HG03103 (cell line): ENCODE measurements at regions not wholly inside any gene's neighbourhood (a gene's known extent, or its start where the extent isn't known, plus 50 kb on each side); places are given as distances from the start of the nearest gene placed in this dataset.
"Not testable (repeated sequence)": the region's sequence is repeated elsewhere in the genome, so short reads cannot be mapped to it uniquely, and the experiment has no call there.

ENCODE experiments used
- ATAC-seq: cut with Tn5 transposase; IDR thresholded peaks from one replicate; pipeline ENCODE4 v1.9.1; 2021; ENCODE audit warnings: low read depth; ENCODE audit not compliant: unreplicated experiment

DNA sequence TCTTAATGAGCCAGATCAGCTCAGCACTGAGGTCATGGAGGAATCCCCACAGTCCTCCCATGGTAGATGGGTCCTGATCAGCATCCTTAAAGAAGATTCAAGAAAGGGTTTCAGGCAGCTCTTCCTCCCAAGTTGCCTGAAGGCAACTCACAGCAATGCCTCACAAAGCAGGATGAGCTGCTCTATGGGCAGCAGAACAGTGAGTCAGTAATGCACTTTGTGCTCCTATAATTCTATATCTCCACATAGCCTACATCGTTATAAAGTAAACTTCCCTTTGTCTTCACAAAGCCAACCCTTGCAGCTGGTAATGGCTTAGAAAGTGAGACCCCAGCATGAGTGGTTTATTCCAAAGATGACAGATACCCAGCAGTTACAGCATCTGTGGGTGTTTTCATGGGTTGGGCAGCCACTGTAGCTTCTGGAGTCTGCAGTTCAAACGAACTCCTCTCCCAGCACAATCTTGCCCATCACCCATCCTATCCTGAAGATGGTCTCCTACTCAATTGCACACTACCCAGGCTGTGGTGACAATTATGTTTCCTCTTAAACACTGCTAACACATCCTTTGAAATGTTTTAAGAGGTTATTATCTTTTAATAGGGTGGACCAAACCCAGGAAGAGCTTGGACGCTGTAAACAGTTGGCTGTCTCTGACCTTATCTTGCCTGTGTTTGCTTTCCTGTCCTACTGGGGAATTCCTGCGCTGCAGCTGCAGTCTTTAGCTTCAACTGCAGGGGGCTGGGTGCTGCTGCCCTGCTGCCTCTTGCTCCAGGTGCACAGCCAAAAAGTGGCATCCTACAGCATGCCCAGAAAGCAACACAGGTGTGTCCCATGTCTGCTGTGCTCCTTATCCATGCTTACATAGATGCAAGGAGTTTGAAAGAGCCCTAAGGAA is 286.9 kb downstream of the ANAPC1 start:
- not testable (repeated sequence) for ATAC-seq

DNA sequence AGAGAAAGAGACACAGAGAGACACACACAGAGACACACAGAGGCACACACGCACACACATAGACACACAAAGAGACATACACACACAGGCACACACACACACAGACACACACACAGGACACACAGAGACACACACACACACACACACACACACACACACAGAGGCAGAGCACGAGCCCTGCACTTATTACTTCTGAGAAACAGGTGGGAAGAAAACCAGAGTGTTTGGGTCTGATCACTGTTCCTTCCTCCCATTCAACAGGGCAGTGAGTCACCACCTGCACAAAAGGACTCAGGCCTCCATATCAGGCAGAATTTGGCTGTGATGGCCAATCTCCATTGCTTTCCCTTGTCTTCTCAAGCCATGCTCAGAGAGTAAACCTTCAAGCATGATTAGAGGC is 285.0 kb downstream of the ANAPC1 start:
- not testable (repeated sequence) for ATAC-seq

DNA sequence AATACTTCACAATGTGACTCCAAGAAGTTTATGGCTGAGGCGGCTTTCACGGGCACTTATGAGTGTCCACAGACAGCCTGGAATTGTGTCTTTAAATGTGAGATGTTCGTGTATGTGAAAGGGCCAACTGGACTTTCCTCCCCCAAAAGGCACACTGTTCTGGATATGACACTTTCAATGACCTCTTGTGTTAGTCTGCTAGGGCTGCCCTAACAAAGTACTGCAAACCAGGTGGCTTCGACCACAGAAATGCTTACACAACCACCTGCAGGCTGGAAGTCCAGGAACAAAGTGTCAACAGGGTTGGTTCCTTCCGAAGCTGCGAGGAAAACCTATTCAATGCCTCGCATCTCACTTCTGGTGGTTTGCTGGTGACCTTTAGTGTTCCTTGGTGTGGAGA is 281.7 kb downstream of the ANAPC1 start:
- ATAC-seq = not testable (repeated sequence)

DNA sequence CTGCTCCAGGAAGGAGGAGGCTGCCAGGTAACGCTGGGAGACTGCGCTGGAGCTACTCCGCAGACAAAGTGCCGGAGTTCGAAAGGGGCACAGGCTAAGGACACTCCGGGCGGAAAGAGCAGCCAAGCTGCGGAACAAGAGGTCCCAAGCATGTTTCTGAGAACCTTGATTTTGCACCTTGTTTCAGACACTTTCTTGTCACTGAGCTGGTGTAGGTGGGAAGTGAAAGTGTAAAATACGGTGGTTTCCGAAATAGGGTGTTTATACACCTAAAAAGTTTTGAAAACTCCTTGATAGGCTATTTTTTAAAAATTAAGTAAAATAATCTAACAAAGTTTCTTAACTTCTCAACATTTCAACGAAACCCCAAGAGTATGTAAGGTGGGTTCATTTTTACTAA is 278.2 kb downstream of the ANAPC1 start:
- ATAC-seq = not testable (repeated sequence)

DNA sequence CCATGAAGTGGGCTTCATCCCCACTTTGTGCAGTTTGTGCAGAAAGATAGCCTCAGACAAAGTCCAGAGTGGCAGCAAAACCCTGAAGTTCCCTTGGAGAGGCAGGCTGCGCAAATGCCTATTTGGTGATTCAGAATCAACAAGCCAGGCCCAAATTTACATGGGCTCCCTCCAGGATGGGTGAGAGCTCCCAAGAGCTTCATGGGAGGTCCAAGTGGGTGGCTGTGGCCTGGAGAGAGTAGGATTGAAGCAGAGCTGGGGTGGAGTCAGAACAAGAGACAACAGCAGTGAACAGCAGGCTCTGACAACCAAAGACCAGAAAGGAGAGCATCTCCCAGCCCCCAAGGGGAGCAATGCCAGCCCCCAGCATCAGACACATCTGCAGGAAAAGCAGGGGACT is 277.4 kb downstream of the ANAPC1 start:
- not testable (repeated sequence) for ATAC-seq

DNA sequence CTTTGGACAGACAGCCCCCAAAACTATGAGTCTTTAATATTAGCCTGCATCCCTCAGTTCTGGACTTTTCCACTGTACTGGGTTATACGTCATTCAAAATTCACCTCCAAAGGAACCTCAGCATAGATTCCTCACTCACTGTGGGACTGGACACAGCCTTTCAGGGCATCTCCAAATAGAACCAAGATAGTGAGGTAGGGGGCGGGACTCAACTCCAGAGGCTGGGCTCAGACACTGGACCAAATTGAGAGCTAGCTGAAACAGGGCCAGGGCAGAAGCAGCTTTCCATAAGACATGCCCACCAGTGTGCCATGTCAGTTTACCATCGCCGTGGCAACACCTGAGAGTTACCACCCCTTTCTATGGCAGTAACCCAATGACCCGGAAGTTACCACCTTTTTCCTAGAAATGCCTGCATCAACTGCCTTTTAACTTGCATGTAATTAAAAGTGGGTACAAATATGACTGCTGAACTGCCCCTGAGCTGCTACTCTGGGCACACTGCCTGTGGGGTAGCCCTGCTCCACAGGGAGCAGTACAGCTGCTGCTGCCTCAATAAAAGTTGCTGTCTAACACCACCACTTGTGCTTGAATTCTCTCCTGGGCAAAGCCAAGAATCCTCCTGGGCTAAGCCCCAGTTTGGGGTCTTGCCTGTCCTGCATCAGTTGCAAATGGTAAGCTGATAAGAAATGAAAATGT is 274.7 kb downstream of the ANAPC1 start:
- ATAC-seq = not testable (repeated sequence)

DNA sequence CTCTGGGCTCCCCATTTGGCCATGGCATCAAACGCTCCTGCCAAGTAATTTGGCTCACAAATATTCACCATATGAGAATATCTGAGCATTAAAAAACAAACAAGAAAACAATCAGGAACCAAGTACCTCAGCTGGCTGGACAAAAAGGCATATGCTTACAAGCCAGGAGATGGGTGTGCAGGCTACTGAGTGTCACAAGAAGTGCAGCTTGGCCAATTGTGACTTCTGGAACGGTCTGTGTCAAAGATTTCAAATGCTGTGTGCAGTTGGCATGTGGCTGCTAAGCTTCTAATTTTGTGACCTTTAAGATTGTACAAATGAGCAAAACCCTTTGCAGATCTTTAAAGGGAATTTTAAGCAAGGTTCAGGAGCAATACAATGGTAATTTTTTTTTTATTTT is 274.0 kb downstream of the ANAPC1 start:
- ATAC-seq = not testable (repeated sequence)

DNA sequence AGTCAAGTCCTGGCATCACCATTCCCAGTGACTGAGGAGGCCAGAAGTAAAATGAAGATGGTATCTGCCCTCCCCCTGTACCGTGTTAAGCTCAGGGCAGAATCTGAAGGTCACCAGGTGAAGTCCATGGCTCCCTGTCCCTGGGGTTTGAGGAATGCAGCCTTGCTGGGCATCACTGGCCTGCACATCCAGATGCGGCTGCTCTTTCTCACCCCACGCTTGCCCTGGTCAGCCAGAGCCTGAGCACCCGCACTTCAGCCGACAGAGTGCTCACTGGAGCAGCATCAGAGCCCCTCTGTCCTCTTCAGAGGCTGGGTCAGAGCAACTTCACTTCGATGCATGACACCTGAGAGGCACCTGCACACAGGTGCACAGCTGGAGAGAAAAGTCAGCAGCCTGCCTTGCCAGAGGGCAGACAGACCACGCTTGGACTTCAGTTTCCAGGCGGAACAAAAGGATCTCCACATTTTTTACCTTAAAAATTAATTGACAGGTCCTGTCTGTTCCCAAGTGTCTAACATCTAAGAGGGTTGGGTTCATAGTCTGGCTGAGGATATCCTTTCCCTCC is 267.3 kb downstream of the ANAPC1 start:
- ATAC-seq = no peak

DNA sequence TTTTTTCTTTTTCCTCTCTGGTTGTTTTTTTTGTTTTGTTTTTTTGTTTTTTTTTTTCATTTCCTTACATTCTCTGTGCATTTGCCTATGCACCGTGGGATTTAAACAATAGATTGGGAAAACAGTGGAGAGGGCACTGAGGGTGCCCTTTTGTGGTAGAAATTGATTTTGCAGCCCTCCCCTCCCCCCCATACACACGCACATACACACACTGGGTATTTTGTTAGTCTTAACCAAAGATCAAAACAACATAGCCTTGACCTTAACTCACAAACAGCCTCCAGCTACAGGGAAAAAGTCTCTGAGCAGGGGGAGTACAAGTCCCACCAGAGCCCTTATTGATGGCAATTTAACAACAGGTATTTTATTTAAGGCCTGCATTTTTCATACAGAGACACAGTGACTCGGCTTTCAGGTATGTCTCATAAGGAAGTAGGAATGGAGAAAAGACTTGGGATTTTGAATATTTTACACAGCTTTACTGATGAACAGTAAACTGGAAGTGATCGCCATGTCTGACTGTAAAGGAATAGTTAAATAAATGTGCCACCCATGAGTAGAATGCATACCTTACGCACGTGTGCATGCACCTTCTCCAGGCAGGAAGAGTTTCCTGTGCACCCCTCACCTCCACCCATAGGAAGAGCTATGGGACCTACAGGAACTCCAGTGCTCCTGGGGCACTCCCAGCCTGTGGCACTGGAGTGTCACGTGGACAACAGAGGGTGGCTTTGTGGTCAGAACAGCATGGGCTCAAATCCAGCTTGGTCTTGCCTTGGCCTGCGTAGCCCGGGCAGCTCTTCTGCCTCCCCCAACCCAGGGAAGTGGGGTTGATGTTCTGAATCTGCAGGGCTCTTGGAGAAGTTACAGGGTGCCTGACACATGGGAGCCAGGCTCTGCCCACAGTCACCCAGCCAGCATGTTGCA is 266.4 kb downstream of the ANAPC1 start:
- ATAC-seq = no peak

DNA sequence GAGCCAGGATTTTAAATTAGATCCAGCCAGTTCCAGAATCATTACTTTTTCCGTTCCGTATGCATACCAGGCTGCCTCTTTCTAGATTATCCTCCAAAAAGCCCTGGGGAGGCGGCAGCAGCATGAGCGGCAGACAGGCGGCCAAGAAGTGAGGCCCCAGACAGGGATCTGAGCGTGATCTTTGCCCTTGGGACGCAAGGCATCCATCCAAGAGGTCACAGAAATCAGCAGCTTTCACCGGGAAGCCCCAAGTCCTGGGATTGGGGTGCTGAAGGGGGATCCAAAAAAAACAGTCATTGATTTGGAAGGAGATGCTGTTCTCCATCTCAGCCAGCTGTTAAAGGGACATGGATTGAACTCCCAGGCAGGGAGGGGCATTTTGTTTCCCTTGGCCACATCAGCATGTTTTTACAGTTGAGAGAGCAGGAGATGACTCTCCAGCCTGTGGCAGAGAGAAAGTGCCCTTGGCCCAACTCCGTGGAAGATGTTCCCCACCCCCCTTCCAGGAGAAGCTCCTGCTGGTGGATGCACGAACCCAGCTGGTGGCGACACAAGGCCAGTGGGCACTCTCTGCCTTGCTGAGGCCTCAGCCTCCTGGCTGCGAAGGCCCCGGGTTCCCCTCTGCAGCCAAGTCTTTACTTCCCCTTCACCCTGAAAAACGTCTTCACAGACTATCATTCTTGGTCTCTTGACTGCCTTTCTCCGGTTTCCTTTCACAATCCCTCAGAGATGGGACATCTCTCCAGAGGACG is 265.6 kb downstream of the ANAPC1 start:
- no peak for ATAC-seq

DNA sequence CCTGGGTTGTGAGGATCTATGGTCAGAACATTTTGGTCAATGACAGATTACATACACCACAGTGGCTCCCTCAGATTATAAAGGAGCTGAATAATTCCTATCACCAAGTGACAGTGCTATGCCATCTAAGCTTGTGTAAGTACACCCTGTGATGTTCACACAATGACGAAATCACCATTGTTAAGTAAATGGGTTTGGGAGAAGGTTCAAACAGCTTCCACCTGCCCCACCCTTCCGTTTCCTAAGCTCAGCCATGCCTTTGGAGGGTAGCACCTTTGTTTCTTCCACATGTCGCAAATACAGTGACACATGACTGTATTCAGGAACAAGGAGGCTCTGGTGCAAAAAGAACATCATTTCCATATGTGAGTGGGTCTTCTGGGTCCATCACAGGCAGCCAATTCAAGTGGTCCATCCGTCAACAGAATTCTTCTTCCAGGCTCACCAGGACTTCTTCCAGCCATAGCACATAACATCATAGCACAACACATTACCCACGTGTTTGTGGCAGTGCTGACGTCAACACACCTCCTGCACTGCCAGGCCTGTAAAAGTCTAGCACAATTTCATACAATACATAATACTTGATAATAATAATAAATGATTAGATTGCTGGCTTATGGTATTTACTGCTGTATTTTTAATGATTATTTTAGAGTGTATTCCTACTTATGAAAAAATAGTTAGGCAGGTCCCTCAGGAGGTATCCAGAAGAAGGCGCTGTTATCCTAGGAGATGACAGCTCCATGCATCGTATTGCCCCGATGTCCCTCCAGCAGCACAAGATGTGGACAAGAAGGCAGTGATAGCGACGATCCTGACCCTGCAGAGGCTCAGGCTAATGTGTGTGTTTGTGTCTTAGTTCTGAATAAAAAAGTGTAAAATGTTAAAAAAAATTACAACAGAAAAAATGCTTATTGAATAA is 264.8 kb downstream of the ANAPC1 start:
- no peak for ATAC-seq

DNA sequence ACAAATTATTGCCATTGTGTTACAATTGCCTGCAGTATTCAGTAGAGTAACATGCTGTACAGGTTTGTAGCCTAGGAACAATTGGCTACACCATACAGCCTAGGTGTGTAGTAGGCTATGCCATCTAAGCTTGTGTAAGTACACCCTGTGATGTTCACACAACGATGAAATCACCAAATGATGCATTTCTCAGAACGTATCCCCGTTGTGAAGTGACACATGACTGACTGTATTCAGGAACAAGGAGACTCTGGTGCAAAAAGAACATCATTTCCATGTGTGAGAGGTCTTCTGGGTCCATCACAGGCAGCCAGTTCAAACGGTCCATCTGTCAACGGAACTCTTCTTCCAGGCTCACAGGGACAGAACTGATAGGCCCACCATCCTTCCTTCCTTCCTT is 263.7 kb downstream of the ANAPC1 start:
- no peak for ATAC-seq

DNA sequence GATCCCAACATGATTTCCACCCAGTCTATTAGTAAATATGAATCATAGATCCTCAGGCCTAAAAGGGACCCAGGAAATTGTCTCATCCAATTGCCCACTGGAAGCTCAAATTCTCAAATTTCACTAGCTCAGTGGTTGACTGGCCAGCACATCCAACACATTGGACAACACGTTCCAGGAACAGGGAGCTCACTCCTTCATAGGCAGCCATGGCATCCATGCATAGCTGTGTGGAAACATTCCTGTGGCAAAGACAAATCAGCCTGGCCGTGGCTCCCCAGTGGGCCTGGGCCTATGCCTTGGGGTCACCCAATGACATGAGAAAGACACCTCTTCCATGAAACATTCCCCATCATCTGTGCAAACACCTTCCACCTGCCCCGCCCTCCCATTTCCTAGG is 261.1 kb downstream of the ANAPC1 start:
- no peak for ATAC-seq

DNA sequence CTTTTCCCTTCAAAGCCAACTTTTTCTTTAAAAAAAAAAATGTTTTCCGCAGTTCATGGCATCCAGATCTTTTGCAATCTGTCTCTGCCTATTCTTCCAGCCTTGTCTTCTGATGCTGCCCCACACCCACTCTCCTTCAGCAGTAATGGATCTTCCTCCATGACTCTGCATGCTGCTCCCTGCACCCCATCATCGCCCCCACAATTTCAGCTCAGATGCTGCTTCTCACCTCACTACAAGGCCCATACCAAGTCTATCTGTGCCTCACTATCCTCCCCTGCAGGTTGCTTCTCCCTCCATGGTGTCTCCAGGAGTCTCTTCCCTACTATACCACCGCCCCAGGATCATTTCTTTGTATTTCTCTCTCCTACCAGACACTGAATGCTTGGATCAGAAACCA is 260.6 kb downstream of the ANAPC1 start:
- ATAC-seq = no peak

DNA sequence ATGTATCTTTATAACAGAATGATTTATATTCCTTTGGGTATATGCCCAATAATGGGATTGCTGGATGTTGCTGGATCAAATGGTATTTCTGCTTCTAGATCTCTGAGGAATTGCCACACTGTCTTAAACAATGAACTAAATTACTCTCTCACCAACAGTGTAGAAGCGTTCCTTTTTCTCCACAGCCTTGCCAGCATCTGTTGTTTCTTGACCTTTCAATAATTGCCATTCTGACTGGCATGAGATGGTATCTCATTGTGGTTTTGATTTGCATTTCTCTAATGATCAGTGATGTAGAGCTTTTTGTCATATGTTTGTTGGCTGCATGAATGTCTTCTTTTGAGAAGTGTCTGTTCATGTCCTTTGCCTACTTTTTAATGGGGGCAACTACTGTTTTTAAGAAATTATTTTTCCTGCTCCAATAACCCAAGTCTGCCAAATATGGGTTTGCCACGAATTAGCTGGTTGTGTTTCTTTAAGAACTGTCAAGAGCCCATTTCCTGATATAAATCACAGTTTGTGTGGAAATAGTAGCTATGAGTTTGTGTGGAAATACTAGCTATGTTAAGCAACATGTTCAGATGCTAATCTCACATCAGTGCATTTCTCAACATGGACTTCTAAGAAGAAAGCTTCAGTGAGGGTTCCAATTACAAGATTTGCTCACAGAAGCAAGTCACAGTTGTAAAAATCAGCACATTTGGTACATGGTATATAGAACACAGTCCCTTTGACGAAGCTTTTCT is 259.4 kb downstream of the ANAPC1 start:
- ATAC-seq = no peak

DNA sequence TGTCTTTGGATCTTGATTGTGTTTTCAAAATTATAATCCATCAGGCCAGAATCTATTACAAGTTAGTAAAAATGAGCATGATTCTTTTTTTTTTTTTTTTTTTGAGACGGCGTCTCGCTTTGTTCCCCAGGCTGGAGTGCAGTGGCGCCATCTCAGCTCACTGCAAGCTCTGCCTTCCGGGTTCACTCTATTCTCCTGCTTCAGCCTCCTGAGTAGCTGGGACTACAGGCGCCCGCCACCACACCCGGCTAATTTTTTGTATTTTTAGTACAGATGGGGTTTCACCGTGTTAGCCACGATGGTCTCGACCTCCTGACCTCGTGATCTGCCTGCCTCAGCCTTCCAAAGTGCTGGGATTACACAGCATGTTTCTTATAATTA is 258.8 kb downstream of the ANAPC1 start:
- ATAC-seq = not testable (repeated sequence)

DNA sequence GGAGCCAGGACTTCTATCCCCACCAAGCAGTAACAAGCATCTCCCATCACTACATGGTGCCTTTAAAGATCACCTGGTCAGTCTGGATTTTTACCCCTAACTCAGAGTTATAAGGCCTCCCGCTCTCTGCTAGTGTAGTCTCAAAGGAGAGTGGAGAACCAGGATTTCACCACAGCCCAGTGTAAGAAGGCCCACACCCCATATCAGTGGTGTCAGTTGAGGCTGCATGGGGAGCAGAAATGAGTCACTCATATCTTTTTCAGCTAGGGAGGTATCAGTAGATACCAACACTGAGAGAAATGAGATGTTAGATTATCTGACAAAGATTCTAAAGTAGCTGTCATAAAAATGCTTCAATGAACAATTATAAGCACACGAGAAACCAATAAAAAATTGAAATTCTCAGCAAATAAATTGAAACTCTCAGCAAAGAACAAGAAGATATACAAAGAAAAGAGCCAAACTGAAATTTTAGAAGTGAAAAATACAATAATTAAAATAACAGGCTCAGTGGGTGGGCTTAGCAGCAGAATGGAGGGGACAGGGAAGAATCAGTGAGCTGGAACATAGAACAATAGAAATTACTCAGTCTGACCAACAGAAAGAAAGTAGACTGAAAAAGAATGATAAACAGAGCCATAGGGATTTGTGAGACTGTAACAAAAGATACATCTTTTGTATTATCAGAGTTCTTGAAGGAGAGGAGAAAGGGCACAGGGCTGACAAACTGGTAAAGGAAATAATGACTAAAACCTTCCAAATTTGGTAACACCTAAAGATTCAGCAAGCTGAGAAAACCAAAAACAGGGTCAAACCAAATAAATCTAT is 257.7 kb downstream of the ANAPC1 start:
- ATAC-seq = no peak
